H1 (cell line): ENCODE measurements at regions not wholly inside any gene's neighbourhood (a gene's known extent, or its start where the extent isn't known, plus 50 kb on each side); places are given as distances from the start of the nearest gene placed in this dataset.

Source experiments
- CTCF ChIA-PET: fragments of 300-600 bp; sonication (Branson Sonifier 250); formaldehyde crosslinking; loops from one replicate; lab custom pipeline; 2021; ENCODE audit not compliant: partially characterized antibody; lab: Charles Lee
- POLR2A ChIA-PET: fragments of 300-600 bp; sonication (Branson Sonifier 250); formaldehyde crosslinking; loops from one replicate; lab custom pipeline; 2021; ENCODE audit warnings: inconsistent platforms; ENCODE audit not compliant: partially characterized antibody; lab: Charles Lee
- DNase-seq, 2 experiments: peaks; one replicate each; pipeline versions ENCODE4 v3.0.0 to v3.0.0-alpha.2; 2010 to 2022; ENCODE audit warnings: low spot score in 2 of 2, low read depth in 1 of 2, mixed read lengths in 1 of 2
- FAIRE-seq: peaks from 2 replicates; lab custom pipeline; 2011; peaks lifted over from hg19 to GRCh38; lab: Jason Lieb, UNC
- H2AFZ ChIP-seq: 2 replicates; pipeline ENCODE4 v1.8.1; 2012; ENCODE audit warnings: low read length, inconsistent platforms
- H2AK5ac ChIP-seq: 2 replicates; pipeline ENCODE4 v1.6.1; 2013; ENCODE audit warnings: low read depth, low read length
- H2BK120ac ChIP-seq: replicated peaks from 2 replicates; pipeline ENCODE3; 2013; ENCODE audit warnings: low read depth, low read length, inconsistent platforms
- H2BK12ac ChIP-seq: 2 replicates; pipeline ENCODE4 v1.6.1; 2013; ENCODE audit warnings: low read depth, low read length
- H2BK15ac ChIP-seq: 2 replicates; pipeline ENCODE4 v1.6.1; 2013; ENCODE audit warnings: low read length
- H2BK20ac ChIP-seq: 2 replicates; pipeline ENCODE4 v1.6.1; 2013; ENCODE audit warnings: low read length
- H2BK5ac ChIP-seq: 2 replicates; pipeline ENCODE4 v1.6.1; 2013; ENCODE audit warnings: low read depth, low read length
- H3K14ac ChIP-seq: 2 replicates; pipeline ENCODE4 v1.6.1; 2013; ENCODE audit warnings: inconsistent platforms; ENCODE audit not compliant: insufficient read length
- H3K18ac ChIP-seq: 2 replicates; pipeline ENCODE4 v1.6.1; 2013; ENCODE audit warnings: low read length; ENCODE audit errors: extremely low read depth
- H3K23ac ChIP-seq: 2 replicates; pipeline ENCODE4 v1.6.1; 2013; ENCODE audit warnings: inconsistent platforms; ENCODE audit not compliant: insufficient read length
- H3K23me2 ChIP-seq: 2 replicates; pipeline ENCODE4 v1.6.1; 2013; ENCODE audit warnings: low read depth, low read length
- H3K27ac ChIP-seq: 2 replicates; pipeline ENCODE4 v1.6.1; 2011; ENCODE audit warnings: low read depth, low read length, inconsistent platforms
- H3K27me3 ChIP-seq, 4 experiments: replicated peaks in 1 of 4; 1 replicate in 1 of 4; 2 replicates in 3 of 4; pipeline versions ENCODE4 v1.6.1 to v1.8.1; 2011 to 2013; ENCODE audit warnings: low read length in 3 of 4, mild to moderate bottlenecking in 3 of 4, inconsistent platforms in 2 of 4, mixed read lengths in 2 of 4, moderate library complexity in 1 of 4; ENCODE audit not compliant: control insufficient read depth in 3 of 4, insufficient read depth in 3 of 4; ENCODE audit errors: extremely low read depth in 1 of 4
- H3K36me3 ChIP-seq, 4 experiments: 2 replicates each; pipeline versions ENCODE4 v1.6.1 to v1.8.1; 2011 to 2013; ENCODE audit warnings: mild to moderate bottlenecking in 4 of 4, low read length in 3 of 4, moderate library complexity in 2 of 4, control low read depth in 1 of 4, inconsistent platforms in 1 of 4; ENCODE audit not compliant: insufficient read depth in 4 of 4, control insufficient read depth in 2 of 4
- H3K4ac ChIP-seq: replicated peaks from 2 replicates; pipeline ENCODE3; 2013; ENCODE audit warnings: low read length, low read depth, mixed read lengths, inconsistent platforms; ENCODE audit not compliant: insufficient read length
- H3K4me1 ChIP-seq, 4 experiments: replicated peaks in 1 of 4; 1 replicate in 1 of 4; 2 replicates in 3 of 4; pipeline versions ENCODE4 v1.6.1 to v1.8.1; 2011 to 2013; ENCODE audit warnings: low read length in 3 of 4, inconsistent platforms in 2 of 4, mixed read lengths in 1 of 4; ENCODE audit not compliant: insufficient read depth in 4 of 4, control insufficient read depth in 3 of 4
- H3K4me2 ChIP-seq, 2 experiments: 2 replicates each; pipeline versions ENCODE4 v1.6.1 to v1.8.1; 2011 to 2013; ENCODE audit warnings: low read depth in 2 of 2, low read length in 2 of 2, control low read depth in 1 of 2, inconsistent platforms in 1 of 2, mild to moderate bottlenecking in 1 of 2; ENCODE audit not compliant: insufficient read depth in 1 of 2
- H3K4me3 ChIP-seq, 4 experiments: fragments of 200-600, 300-600 bp in 1 of 4; sonication (generic), shearing (Covaris generic), sonication (Bioruptor Twin) in 1 of 4; 2 replicates each; pipeline versions ENCODE4 v1.5.1 to v1.8.1; 2011 to 2016; ENCODE audit warnings: low read length in 4 of 4, low read depth in 3 of 4, control low read depth in 2 of 4, inconsistent platforms in 2 of 4, mild to moderate bottlenecking in 2 of 4, mixed read lengths in 1 of 4, moderate library complexity in 1 of 4; ENCODE audit not compliant: insufficient read depth in 2 of 4; ENCODE audit errors: extremely low read depth in 1 of 4
- H3K56ac ChIP-seq: replicated peaks from 2 replicates; pipeline ENCODE3; 2013; ENCODE audit warnings: low read depth, mild to moderate bottlenecking, mixed read lengths, low read length, inconsistent platforms; ENCODE audit not compliant: insufficient read length
- H3K79me1 ChIP-seq: 2 replicates; pipeline ENCODE4 v1.6.1; 2013; ENCODE audit warnings: low read depth, low read length, control low read depth
- H3K79me2 ChIP-seq, 2 experiments: 2 replicates each; pipeline versions ENCODE4 v1.6.1 to v1.8.1; 2012 to 2013; ENCODE audit warnings: low read length in 2 of 2, mild to moderate bottlenecking in 2 of 2, inconsistent platforms in 1 of 2; ENCODE audit not compliant: insufficient read depth in 2 of 2, control insufficient read depth in 1 of 2
- H3K9ac ChIP-seq, 4 experiments: replicated peaks in 1 of 4; 1 replicate in 1 of 4; 2 replicates in 3 of 4; pipeline versions ENCODE4 v1.6.1 to v1.8.1; 2011 to 2013; ENCODE audit warnings: low read depth in 3 of 4, low read length in 3 of 4, control low read depth in 2 of 4, mild to moderate bottlenecking in 2 of 4, moderate library complexity in 2 of 4, inconsistent platforms in 1 of 4; ENCODE audit errors: extremely low read depth in 1 of 4
- H3K9me3 ChIP-seq, 2 experiments: 2 replicates each; pipeline versions ENCODE4 v1.6.1 to v1.8.1; 2012 to 2013; ENCODE audit warnings: mild to moderate bottlenecking in 2 of 2, moderate library complexity in 2 of 2, control low read depth in 1 of 2, inconsistent platforms in 1 of 2, low read depth in 1 of 2, low read length in 1 of 2, mixed read lengths in 1 of 2; ENCODE audit not compliant: insufficient read depth in 2 of 2
- H4K20me1 ChIP-seq, 2 experiments: replicated peaks in 1 of 2; 2 replicates each; pipeline versions ENCODE3 to v1.8.1; 2011 to 2013; ENCODE audit warnings: inconsistent platforms in 2 of 2, low read length in 2 of 2, mild to moderate bottlenecking in 1 of 2; ENCODE audit not compliant: insufficient read depth in 2 of 2, control insufficient read depth in 1 of 2
- H4K5ac ChIP-seq: 2 replicates; pipeline ENCODE4 v1.6.1; 2013; ENCODE audit warnings: low read length, low read depth, mixed read lengths, inconsistent platforms; ENCODE audit not compliant: insufficient read length
- H4K8ac ChIP-seq: 2 replicates; pipeline ENCODE4 v1.8.0; 2013; ENCODE audit warnings: mild to moderate bottlenecking, moderate library complexity, low read length, inconsistent platforms; ENCODE audit not compliant: insufficient read depth; ENCODE audit errors: extremely low read depth
- H4K91ac ChIP-seq: replicated peaks from 2 replicates; pipeline ENCODE3; 2013; ENCODE audit warnings: low read length, mixed read lengths, inconsistent platforms; ENCODE audit not compliant: insufficient read length
- BACH1 ChIP-seq: IDR thresholded peaks from 2 replicates; pipeline ENCODE4 v1.6.1; 2012; ENCODE audit warnings: low read length, improper control_type of control experiment
- CHD2 ChIP-seq: IDR thresholded peaks from 2 replicates; pipeline ENCODE4 v1.6.1; 2012; ENCODE audit warnings: low read length, improper control_type of control experiment
- GABPA ChIP-seq: IDR thresholded peaks from 2 replicates; pipeline ENCODE4 v1.6.1; 2011; ENCODE audit warnings: mild to moderate bottlenecking, low read length, moderate library complexity, borderline replicate concordance; ENCODE audit not compliant: insufficient read depth
- SIN3A ChIP-seq, 2 experiments: IDR thresholded peaks in 1 of 2; conservative IDR thresholded peaks in 1 of 2; 2 replicates each; pipeline ENCODE4 v1.6.1; 2011 to 2012; ENCODE audit warnings: low read length in 2 of 2, improper control_type of control experiment in 1 of 2, low read depth in 1 of 2, mild to moderate bottlenecking in 1 of 2
- SP4 ChIP-seq: IDR thresholded peaks from 2 replicates; pipeline ENCODE4 v1.6.1; 2012; ENCODE audit warnings: low read length, inconsistent platforms
- YY1 ChIP-seq: IDR thresholded peaks from 2 replicates; pipeline ENCODE4 v1.6.1; 2011; ENCODE audit warnings: low read depth, mild to moderate bottlenecking, low read length
- WGBS, 2 experiments: shearing (Covaris generic) in 1 of 2; methylation state at CpG; one replicate each; pipeline versions ENCODE4 v1.1.6 to v1.1.7; 2013 to 2015; ENCODE audit warnings: low lambda C conversion rate in 2 of 2, mixed read lengths in 2 of 2, inconsistent platforms in 1 of 2, low coverage in 1 of 2, missing lambda C conversion rate in 1 of 2; ENCODE audit not compliant: insufficient replicate concordance in 2 of 2, insufficient coverage in 1 of 2, insufficient read length in 1 of 2; ENCODE audit errors: extremely low coverage in 1 of 2, missing lambda C conversion rate in 1 of 2; 5-methylcytosine and 5-hydroxymethylcytosine counted together

DNA sequence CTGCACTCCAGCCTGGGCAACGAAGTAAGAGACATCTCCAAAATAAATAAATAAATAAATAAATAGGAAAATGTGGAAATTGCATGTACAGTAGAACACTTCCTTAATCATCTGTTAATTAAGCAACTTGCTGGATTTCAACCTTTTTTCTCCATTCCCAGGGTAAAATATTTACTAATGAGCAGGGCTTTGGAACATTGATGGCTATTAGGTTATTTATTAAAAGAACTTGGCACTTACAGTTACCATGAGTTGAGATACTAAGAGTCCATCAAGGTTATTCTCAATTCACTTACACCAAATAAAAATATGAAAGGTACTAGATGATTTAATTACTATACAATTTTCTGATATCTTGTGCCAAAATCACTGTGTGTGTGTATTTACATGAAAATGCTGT lies 607.1 kb downstream of the PCDH18 start:
- no peak overlapping the region for H3K27ac ChIP-seq
- WGBS, 2 experiments: 100% methylated on average over 1 of the region's 1 CpG; no CpG with 5 or more reads in 1 of the 2 experiments
- CTCF ChIA-PET: no interaction called here

More for the DNA sequence above, 607.1 kb downstream of the PCDH18 start:
- no peak overlapping the region for H4K5ac ChIP-seq
- H3K9ac ChIP-seq: no peak overlapping the region
- H3K27me3 ChIP-seq: no peaks in the 10 kb centered on the region
- H2BK120ac ChIP-seq: no peak overlapping the region
- H3K4ac ChIP-seq: no peak overlapping the region
- H3K23ac ChIP-seq: no peak overlapping the region
- DNase-seq: no peak
- no peak overlapping the region for H2BK5ac ChIP-seq
- no peak overlapping the region for H3K56ac ChIP-seq
- H3K36me3 ChIP-seq: no peaks in the 10 kb centered on the region
- no peak overlapping the region for H2BK20ac ChIP-seq
- no peak overlapping the region for H3K4me2 ChIP-seq
- H4K8ac ChIP-seq: no peak overlapping the region
- no peak for TF ChIP-seq GABPA
- TF ChIP-seq SIN3A (conservative IDR thresholded peaks at IDR 0.05 in 1 of 2, IDR thresholded peaks at IDR 0.05 in 1 of 2; ENCODE audit: low read depth in 1 of 2, low read length in 2 of 2): no peak
- no peak for TF ChIP-seq CHD2
- no peak for TF ChIP-seq BACH1
- TF ChIP-seq YY1: no peak
- TF ChIP-seq SP4: no peak
- H3K4me1 ChIP-seq: no peaks in the 10 kb centered on the region
- H4K91ac ChIP-seq: no peak overlapping the region
- H2BK15ac ChIP-seq: no peak overlapping the region
- no peak overlapping the region for H3K18ac ChIP-seq
- H3K4me3 ChIP-seq: no peak overlapping the region
- H3K79me2 ChIP-seq: no peaks in the 10 kb centered on the region
- H3K9me3 ChIP-seq: peaks cover 0 to 9% of the 10 kb centered on the region in 2 experiments; a peak in 1 of 4 replicates
- H4K20me1 ChIP-seq: no peaks in the 10 kb centered on the region
- FAIRE-seq: no peak
- no peaks in the 10 kb centered on the region for H3K79me1 ChIP-seq
- no peak overlapping the region for H2BK12ac ChIP-seq
- no peak overlapping the region for H2AK5ac ChIP-seq
- no peak overlapping the region for H3K14ac ChIP-seq
- H2AFZ ChIP-seq: no peak overlapping the region
- POLR2A ChIA-PET: no interaction called here
- H3K23me2 ChIP-seq: no peaks in the 10 kb centered on the region
